GM12874 (cell line): ENCODE measurements at regions not wholly inside any gene's neighbourhood (a gene's known extent, or its start where the extent isn't known, plus 50 kb on each side); places are given as distances from the start of the nearest gene placed in this dataset.
A peak's percentile ranks its signal among the peaks of the same experiment; 100 is the strongest.

Source experiments
- CTCF ChIP-seq: IDR thresholded peaks from 2 replicates; pipeline ENCODE4 v1.5.1; 2011; ENCODE audit warnings: low read depth, mild to moderate bottlenecking, control low read depth, low read length, moderate library complexity; ENCODE audit not compliant: insufficient read depth

DNA sequence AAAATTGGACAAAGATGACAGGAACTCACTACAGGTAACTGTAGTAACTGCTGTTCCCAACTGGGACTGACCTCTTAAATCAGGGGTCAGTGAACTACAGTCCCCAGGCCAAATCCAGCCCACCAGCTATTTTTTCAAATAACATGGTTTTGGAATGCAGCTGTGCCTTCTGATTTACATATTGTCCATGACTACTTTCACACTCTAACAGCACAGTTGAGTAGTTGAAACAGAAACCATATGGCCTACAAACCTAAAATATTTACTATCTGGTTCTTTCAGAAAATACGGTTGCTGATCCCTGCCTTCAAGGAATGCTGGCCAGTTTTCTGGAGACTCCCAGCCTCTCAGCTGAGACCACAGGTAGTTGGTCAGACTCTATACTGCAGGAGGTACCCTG is 161.5 kb upstream of the PRNP start:
- no peak for TF ChIP-seq CTCF

GRCh38 chr20:4524307-4524706 is 161.9 kb upstream of the PRNP start:
- TF ChIP-seq CTCF, result no peak

DNA sequence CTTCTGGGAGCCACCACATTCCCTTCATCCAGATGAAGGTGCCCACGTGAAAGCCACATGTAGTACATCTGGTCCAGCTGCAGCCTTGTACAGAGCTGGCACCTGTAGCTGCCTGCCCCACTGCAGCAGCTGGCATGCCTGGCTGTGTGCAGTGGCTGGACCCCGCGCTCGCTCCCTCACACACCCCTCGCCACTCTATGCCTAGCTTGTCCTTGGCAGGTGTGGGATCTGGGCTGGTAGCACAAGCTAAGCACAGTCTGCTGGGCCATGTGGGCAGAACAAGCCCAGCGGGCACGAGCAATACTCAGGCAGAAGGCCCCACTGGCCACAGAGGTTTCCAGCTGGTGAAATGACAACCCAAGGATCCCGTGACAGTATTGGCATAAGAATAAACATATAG is 163.9 kb upstream of the PRNP start:
- TF ChIP-seq CTCF, result no peak

DNA sequence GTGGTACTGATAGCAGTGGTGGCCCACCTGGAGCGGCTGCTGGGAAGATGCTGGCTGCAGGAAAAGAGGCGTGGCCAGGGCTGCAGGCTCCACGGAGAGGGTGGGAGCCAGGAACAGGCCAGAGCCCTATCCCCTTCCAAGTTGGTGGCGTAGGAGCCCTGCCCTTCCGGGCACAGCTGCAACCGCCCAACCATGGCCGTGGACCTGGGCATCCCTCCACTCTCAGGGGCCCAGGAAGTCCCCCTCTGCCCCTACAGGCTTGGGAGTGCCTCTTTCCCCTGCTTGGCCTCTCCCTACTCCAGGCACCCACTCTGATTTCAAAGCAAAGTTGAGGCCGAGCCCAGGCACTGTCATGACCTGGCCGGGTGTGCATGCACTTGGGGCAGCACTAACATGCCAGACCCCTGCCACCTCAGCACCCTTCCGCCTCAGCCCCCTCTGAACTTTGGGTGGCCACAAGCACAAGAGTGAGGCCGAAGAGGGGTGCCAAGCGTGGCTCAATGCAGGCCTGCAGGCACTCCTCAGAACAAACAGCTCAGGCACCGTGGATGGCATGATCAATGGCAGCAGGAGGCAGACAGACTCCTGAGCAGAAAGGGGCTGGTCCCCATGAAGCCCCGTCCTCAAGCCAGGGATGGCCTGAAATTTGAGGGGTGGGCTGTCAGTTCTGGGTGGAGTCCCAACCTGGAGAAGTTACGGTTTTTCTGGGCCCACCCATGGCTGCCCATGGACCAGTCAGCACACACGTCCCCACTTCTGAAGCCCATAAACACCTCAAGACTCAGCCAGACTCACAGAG is 164.9 kb upstream of the PRNP start:
- no peak for TF ChIP-seq CTCF

GRCh38 chr20:4519534-4519933 is 166.7 kb upstream of the PRNP start:
- TF ChIP-seq CTCF, result peak; percentile 68

GRCh38 chr20:4516876-4517275 is 169.4 kb upstream of the PRNP start:
- no peak for TF ChIP-seq CTCF

DNA sequence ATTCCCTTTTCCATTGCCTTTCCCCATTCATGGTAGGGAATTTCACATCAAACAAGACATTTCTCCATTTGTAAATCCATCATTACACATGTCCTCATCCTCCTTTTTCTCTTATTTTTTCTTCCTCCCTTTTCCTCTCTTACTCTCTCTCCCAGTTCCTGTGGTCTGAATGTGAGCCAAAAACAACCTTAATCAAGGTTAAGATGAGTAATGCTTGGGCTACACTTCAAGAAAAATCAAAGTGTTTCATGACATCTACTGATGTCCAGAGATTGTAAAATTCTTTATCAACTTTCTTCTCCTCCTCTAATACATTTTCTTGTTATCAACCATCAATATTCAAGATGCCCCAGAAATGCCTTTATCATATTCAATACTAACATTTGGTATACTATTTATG is 172.5 kb upstream of the PRNP start:
- TF ChIP-seq CTCF, result no peak
